Stimulated activated effector memory CD8-positive, alpha-beta T cell treated with anti-CD3 and anti-CD28 coated beads, Interleukin-12 subunit alpha, Interleukin-12 subunit beta, amount 100 ng/mL, for 72 hours (primary cell): ENCODE measurements at regions not wholly inside any gene's neighbourhood (a gene's known extent, or its start where the extent isn't known, plus 50 kb on each side); places are given as distances from the start of the nearest gene placed in this dataset.
"Not testable (repeated sequence)": the region's sequence is repeated elsewhere in the genome, so short reads cannot be mapped to it uniquely, and the experiment has no call there.

Experiments used
- ATAC-seq: fragments of 150-1000 bp; cut with Tn5 transposase; 2 replicates; pipeline ENCODE4 v1.10.0; 2021
- DNase-seq, 2 donors: peaks; one replicate each; pipeline ENCODE4 v3.0.0; 2021 to 2022; ENCODE audit warnings: low spot score in 2 of 2
- H3K27ac Mint-ChIP-seq: one replicate; pipeline ENCODE4 v1.8.0; 2022; ENCODE audit warnings: mild to moderate bottlenecking, mixed read lengths
- H3K36me3 Mint-ChIP-seq: one replicate; pipeline ENCODE4 v1.8.0; 2022; ENCODE audit warnings: mild to moderate bottlenecking, mixed read lengths
- H3K4me1 Mint-ChIP-seq: one replicate; pipeline ENCODE4 v1.8.0; 2022; ENCODE audit warnings: mixed read lengths
- H3K4me3 Mint-ChIP-seq: one replicate; pipeline ENCODE4 v1.8.0; 2022; ENCODE audit warnings: mild to moderate bottlenecking, mixed read lengths
- H3K9me3 Mint-ChIP-seq: one replicate; pipeline ENCODE4 v1.8.0; 2022; ENCODE audit warnings: mixed read lengths

GRCh38 chr5:89560696-89561095 is 677.7 kb upstream of the MEF2C start:
- H3K4me3 Mint-ChIP-seq: no peak overlapping the region
- no peak overlapping the region for H3K27ac Mint-ChIP-seq
- H3K9me3 Mint-ChIP-seq: no peaks in the 10 kb centered on the region
- ATAC-seq (no peak), DNase-seq (no peak)
- no peaks in the 10 kb centered on the region for H3K4me1 Mint-ChIP-seq
- no peaks in the 10 kb centered on the region for H3K36me3 Mint-ChIP-seq

GRCh38 chr5:89556215-89556913 is 673.4 kb upstream of the MEF2C start:
- H3K9me3 Mint-ChIP-seq: no peaks in the 10 kb centered on the region

GRCh38 chr5:89546657-89547056 is 663.7 kb upstream of the MEF2C start:
- Mint-ChIP-seq H3K27ac (no peak overlapping the region), H3K4me3 (no peak overlapping the region), H3K36me3 (no peaks in the 10 kb centered on the region), H3K4me1 (no peaks in the 10 kb centered on the region), H3K9me3 (peaks cover 4% of the 10 kb centered on the region)
- DNase-seq (no peak), ATAC-seq (no peak)

More at GRCh38 chr5:89556215-89556913, 673.4 kb upstream of the MEF2C start:
- Mint-ChIP-seq H3K4me3 (no peak overlapping the region), H3K4me1 (no peaks in the 10 kb centered on the region), H3K27ac (no peak overlapping the region), H3K36me3 (no peaks in the 10 kb centered on the region)
- ATAC-seq (no peak), DNase-seq (no peak)

- ATAC-seq: no peak
- Mint-ChIP-seq H3K36me3 (no peaks in the 10 kb centered on the region), H3K4me3 (no peak overlapping the region), H3K4me1 (no peaks in the 10 kb centered on the region), H3K9me3 (peaks cover 4% of the 10 kb centered on the region), H3K27ac (no peak overlapping the region)
- no peak for DNase-seq
Observed at GRCh38 chr5:89545626-89546025, 662.6 kb upstream of the MEF2C start.

GRCh38 chr5:89545076-89545475 is 662.1 kb upstream of the MEF2C start:
- Mint-ChIP-seq H3K4me3 (no peak overlapping the region), H3K36me3 (no peaks in the 10 kb centered on the region), H3K4me1 (no peaks in the 10 kb centered on the region), H3K9me3 (peaks cover 4% of the 10 kb centered on the region), H3K27ac (no peak overlapping the region)
- no peak for ATAC-seq
- DNase-seq: no peak

GRCh38 chr5:89542736-89543135 is 659.8 kb upstream of the MEF2C start:
- no peaks in the 10 kb centered on the region for H3K36me3 Mint-ChIP-seq
- H3K4me3 Mint-ChIP-seq: no peak overlapping the region
- no peak overlapping the region for H3K27ac Mint-ChIP-seq
- H3K4me1 Mint-ChIP-seq: no peaks in the 10 kb centered on the region
- peaks cover 4% of the 10 kb centered on the region for H3K9me3 Mint-ChIP-seq
- ATAC-seq: no peak
- DNase-seq: no peak

- Mint-ChIP-seq H3K27ac (no peak overlapping the region), H3K4me3 (no peak overlapping the region), H3K4me1 (no peaks in the 10 kb centered on the region), H3K36me3 (no peaks in the 10 kb centered on the region), H3K9me3 (peaks cover 19% of the 10 kb centered on the region)
- no peak for ATAC-seq
- no peak for DNase-seq
Observed at GRCh38 chr5:89537800-89538199, 654.8 kb upstream of the MEF2C start.

GRCh38 chr5:89536020-89536419 is 653.0 kb upstream of the MEF2C start:
- Mint-ChIP-seq H3K9me3 (peaks cover 19% of the 10 kb centered on the region), H3K36me3 (no peaks in the 10 kb centered on the region), H3K4me3 (no peak overlapping the region), H3K4me1 (no peaks in the 10 kb centered on the region), H3K27ac (no peak overlapping the region)
- DNase-seq: no peak
- no peak for ATAC-seq

- Mint-ChIP-seq H3K36me3 (no peaks in the 10 kb centered on the region), H3K27ac (no peak overlapping the region), H3K9me3 (peaks cover 19% of the 10 kb centered on the region), H3K4me3 (no peak overlapping the region), H3K4me1 (no peaks in the 10 kb centered on the region)
- ATAC-seq: no peak
- no peak for DNase-seq
Observed at GRCh38 chr5:89535411-89535810, 652.4 kb upstream of the MEF2C start.

- H3K4me3 Mint-ChIP-seq: no peak overlapping the region
- no peak overlapping the region for H3K27ac Mint-ChIP-seq
- DNase-seq (no peak), ATAC-seq (no peak)
- H3K9me3 Mint-ChIP-seq: peaks cover 20% of the 10 kb centered on the region
- H3K36me3 Mint-ChIP-seq: no peaks in the 10 kb centered on the region
- H3K4me1 Mint-ChIP-seq: no peaks in the 10 kb centered on the region
Observed at GRCh38 chr5:89534331-89534730, 651.3 kb upstream of the MEF2C start.

- no peak for DNase-seq
- no peak overlapping the region for H3K4me3 Mint-ChIP-seq
Observed at GRCh38 chr5:89524785-89525184, 641.8 kb upstream of the MEF2C start.

GRCh38 chr5:89523867-89524266 is 640.9 kb upstream of the MEF2C start:
- H3K4me1 Mint-ChIP-seq, DNase-seq, H3K27ac Mint-ChIP-seq, H3K36me3 Mint-ChIP-seq, ATAC-seq, H3K4me3 Mint-ChIP-seq: not testable (repeated sequence)
- H3K9me3 Mint-ChIP-seq: peaks cover 15% of the 10 kb centered on the region

More at GRCh38 chr5:89524785-89525184, 641.8 kb upstream of the MEF2C start:
- Mint-ChIP-seq H3K36me3 (no peaks in the 10 kb centered on the region), H3K4me1 (no peaks in the 10 kb centered on the region), H3K9me3 (peaks cover 18% of the 10 kb centered on the region), H3K27ac (no peak overlapping the region)
- no peak for ATAC-seq

GRCh38 chr5:89520771-89521170 is 637.8 kb upstream of the MEF2C start:
- Mint-ChIP-seq H3K27ac (no peak overlapping the region), H3K4me3 (no peak overlapping the region), H3K4me1 (no peaks in the 10 kb centered on the region), H3K9me3 (peaks cover 5% of the 10 kb centered on the region), H3K36me3 (no peaks in the 10 kb centered on the region)
- no peak for DNase-seq
- no peak for ATAC-seq

GRCh38 chr5:89513299-89514044 is 630.5 kb upstream of the MEF2C start:
- DNase-seq (no peak), ATAC-seq (no peak)
- Mint-ChIP-seq H3K36me3 (no peaks in the 10 kb centered on the region), H3K9me3 (peaks cover 4% of the 10 kb centered on the region), H3K27ac (no peak overlapping the region), H3K4me1 (no peaks in the 10 kb centered on the region), H3K4me3 (no peak overlapping the region)

- DNase-seq: no peak
- peaks cover 16% of the 10 kb centered on the region for H3K9me3 Mint-ChIP-seq
- ATAC-seq: no peak
- H3K4me1 Mint-ChIP-seq: no peaks in the 10 kb centered on the region
- H3K27ac Mint-ChIP-seq: no peak overlapping the region
- no peak overlapping the region for H3K4me3 Mint-ChIP-seq
- H3K36me3 Mint-ChIP-seq: no peaks in the 10 kb centered on the region
Observed at GRCh38 chr5:89504051-89504450, 621.1 kb upstream of the MEF2C start.

GRCh38 chr5:89499787-89500186 is 616.8 kb upstream of the MEF2C start:
- ATAC-seq (no peak), DNase-seq (no peak)
- Mint-ChIP-seq H3K36me3 (no peaks in the 10 kb centered on the region), H3K4me3 (no peak overlapping the region), H3K9me3 (peaks cover 11% of the 10 kb centered on the region), H3K4me1 (no peaks in the 10 kb centered on the region), H3K27ac (no peak overlapping the region)
